MG63 (cell line): ENCODE measurements at regions not wholly inside any gene's neighbourhood (a gene's known extent, or its start where the extent isn't known, plus 50 kb on each side); places are given as distances from the start of the nearest gene placed in this dataset.

Experiments
- DNase-seq: peaks from one replicate; pipeline ENCODE4 v3.0.0-alpha.2; 2020
- H3K27me3 ChIP-seq: fragments of 250-450 bp; sonication (Bioruptor Pico); 2 replicates; pipeline ENCODE4 v1.5.1; 2020; ENCODE audit warnings: mild to moderate bottlenecking, moderate library complexity
- H3K36me3 ChIP-seq: fragments of 250-450 bp; sonication (Bioruptor Pico); 2 replicates; pipeline ENCODE4 v1.5.1; 2020; ENCODE audit warnings: mild to moderate bottlenecking, moderate library complexity
- H3K4me3 ChIP-seq: fragments of 250-450 bp; sonication (Bioruptor Pico); 2 replicates; pipeline ENCODE4 v1.5.1; 2020; ENCODE audit warnings: mild to moderate bottlenecking, moderate library complexity
- H3K9me3 ChIP-seq: fragments of 250-450 bp; sonication (Bioruptor Pico); 2 replicates; pipeline ENCODE4 v1.5.1; 2020; ENCODE audit warnings: mild to moderate bottlenecking, moderate library complexity

GRCh38 chr5:112004867-112005622 is 248.1 kb upstream of the NREP start:
- no peaks in the 10 kb centered on the region for H3K27me3 ChIP-seq
- no peak for DNase-seq
- no peaks in the 10 kb centered on the region for H3K36me3 ChIP-seq
- H3K4me3 ChIP-seq: no peak overlapping the region
- peaks cover 10% of the 10 kb centered on the region for H3K9me3 ChIP-seq

GRCh38 chr5:112002376-112002775 is 245.4 kb upstream of the NREP start:
- Histone ChIP-seq H3K4me3 (no peak overlapping the region), H3K27me3 (no peaks in the 10 kb centered on the region), H3K36me3 (no peaks in the 10 kb centered on the region), H3K9me3 (peaks cover 12% of the 10 kb centered on the region)
- DNase-seq: no peak

GRCh38 chr5:111999286-111999685 is 242.3 kb upstream of the NREP start:
- Histone ChIP-seq H3K27me3 (no peaks in the 10 kb centered on the region), H3K36me3 (no peaks in the 10 kb centered on the region), H3K4me3 (no peak overlapping the region), H3K9me3 (peaks cover 13% of the 10 kb centered on the region)
- no peak for DNase-seq

- peak; percentile 34 for DNase-seq
- Histone ChIP-seq H3K27me3 (no peaks in the 10 kb centered on the region), H3K4me3 (no peak overlapping the region), H3K36me3 (no peaks in the 10 kb centered on the region), H3K9me3 (peaks cover 16% of the 10 kb centered on the region)
Measured at GRCh38 chr5:111998871-111999270, 241.9 kb upstream of the NREP start.

GRCh38 chr5:111997711-111998110 is 240.7 kb upstream of the NREP start:
- Histone ChIP-seq H3K36me3 (no peaks in the 10 kb centered on the region), H3K9me3 (peaks cover 21% of the 10 kb centered on the region), H3K27me3 (no peaks in the 10 kb centered on the region), H3K4me3 (no peak overlapping the region)
- DNase-seq: peak; percentile 99

GRCh38 chr5:111997308-111997707 is 240.3 kb upstream of the NREP start:
- DNase-seq: no peak
- H3K27me3 ChIP-seq: no peaks in the 10 kb centered on the region

GRCh38 chr5:111996574-111996973 is 239.6 kb upstream of the NREP start:
- no peak for DNase-seq
- H3K4me3 ChIP-seq: no peak overlapping the region
- peaks cover 27% of the 10 kb centered on the region for H3K9me3 ChIP-seq
- H3K27me3 ChIP-seq: no peaks in the 10 kb centered on the region
- H3K36me3 ChIP-seq: no peaks in the 10 kb centered on the region

More at GRCh38 chr5:111997308-111997707, 240.3 kb upstream of the NREP start:
- no peak overlapping the region for H3K4me3 ChIP-seq
- no peaks in the 10 kb centered on the region for H3K36me3 ChIP-seq
- H3K9me3 ChIP-seq: peaks cover 23% of the 10 kb centered on the region

- no peak for DNase-seq
- H3K36me3 ChIP-seq: no peaks in the 10 kb centered on the region
- H3K9me3 ChIP-seq: peaks cover 29% of the 10 kb centered on the region
- H3K4me3 ChIP-seq: no peak overlapping the region
- H3K27me3 ChIP-seq: no peaks in the 10 kb centered on the region
Measured at GRCh38 chr5:111995701-111996100, 238.7 kb upstream of the NREP start.

GRCh38 chr5:111993242-111993641 is 236.2 kb upstream of the NREP start:
- Histone ChIP-seq H3K27me3 (no peaks in the 10 kb centered on the region), H3K36me3 (no peaks in the 10 kb centered on the region), H3K9me3 (peaks cover 31% of the 10 kb centered on the region), H3K4me3 (no peak overlapping the region)
- DNase-seq: no peak

GRCh38 chr5:111984044-111984443 is 227.1 kb upstream of the NREP start:
- no peaks in the 10 kb centered on the region for H3K36me3 ChIP-seq
- H3K9me3 ChIP-seq: no peaks in the 10 kb centered on the region
- DNase-seq: no peak
- H3K27me3 ChIP-seq: no peaks in the 10 kb centered on the region
- H3K4me3 ChIP-seq: no peak overlapping the region

- Histone ChIP-seq H3K36me3 (no peaks in the 10 kb centered on the region), H3K9me3 (no peaks in the 10 kb centered on the region), H3K27me3 (no peaks in the 10 kb centered on the region), H3K4me3 (no peak overlapping the region)
- DNase-seq: no peak
Measured at GRCh38 chr5:111983459-111983858, 226.5 kb upstream of the NREP start.

GRCh38 chr5:111977436-111977829 is 220.4 kb upstream of the NREP start:
- Histone ChIP-seq H3K4me3 (no peak overlapping the region), H3K27me3 (no peaks in the 10 kb centered on the region), H3K36me3 (no peaks in the 10 kb centered on the region), H3K9me3 (no peaks in the 10 kb centered on the region)
- no peak for DNase-seq

- Histone ChIP-seq H3K36me3 (no peaks in the 10 kb centered on the region), H3K9me3 (no peaks in the 10 kb centered on the region), H3K4me3 (no peak overlapping the region), H3K27me3 (no peaks in the 10 kb centered on the region)
- no peak for DNase-seq
Measured at GRCh38 chr5:111976705-111977435, 219.9 kb upstream of the NREP start.

GRCh38 chr5:111975133-111975532 is 218.1 kb upstream of the NREP start:
- Histone ChIP-seq H3K27me3 (no peaks in the 10 kb centered on the region), H3K36me3 (no peaks in the 10 kb centered on the region), H3K4me3 (no peak overlapping the region), H3K9me3 (no peaks in the 10 kb centered on the region)
- DNase-seq: no peak

- Histone ChIP-seq H3K36me3 (no peaks in the 10 kb centered on the region), H3K9me3 (no peaks in the 10 kb centered on the region), H3K27me3 (no peaks in the 10 kb centered on the region), H3K4me3 (no peak overlapping the region)
- DNase-seq: no peak
Measured at GRCh38 chr5:111973961-111974360, 217.0 kb upstream of the NREP start.

- Histone ChIP-seq H3K36me3 (no peaks in the 10 kb centered on the region), H3K27me3 (no peaks in the 10 kb centered on the region), H3K4me3 (no peak overlapping the region), H3K9me3 (no peaks in the 10 kb centered on the region)
- DNase-seq: no peak
Measured at GRCh38 chr5:111972548-111972947, 215.6 kb upstream of the NREP start.

GRCh38 chr5:111972080-111972479 is 215.1 kb upstream of the NREP start:
- no peaks in the 10 kb centered on the region for H3K9me3 ChIP-seq
- no peak overlapping the region for H3K4me3 ChIP-seq
- no peak for DNase-seq
- no peaks in the 10 kb centered on the region for H3K36me3 ChIP-seq
- no peaks in the 10 kb centered on the region for H3K27me3 ChIP-seq

- Histone ChIP-seq H3K36me3 (no peaks in the 10 kb centered on the region), H3K9me3 (no peaks in the 10 kb centered on the region), H3K27me3 (no peaks in the 10 kb centered on the region), H3K4me3 (no peak overlapping the region)
- DNase-seq: peak; percentile 21
Measured at GRCh38 chr5:111968459-111968858, 211.5 kb upstream of the NREP start.
